HEK293 (cell line): ENCODE measurements at regions not wholly inside any gene's neighbourhood (a gene's known extent, or its start where the extent isn't known, plus 50 kb on each side); places are given as distances from the start of the nearest gene placed in this dataset.

ENCODE experiments used
- CTCF ChIP-seq: fragments of 450-650 bp; formaldehyde crosslinking; IDR thresholded peaks from 2 replicates; pipeline ENCODE4 v1.5.1; 2016; ENCODE audit warnings: missing biosample characterization, missing genetic modification characterization
- REST ChIP-seq: fragments of 450-650 bp; formaldehyde crosslinking; IDR thresholded peaks from 2 replicates; pipeline ENCODE4 v1.5.1; 2016; ENCODE audit warnings: missing biosample characterization, missing genetic modification characterization
- SALL2 ChIP-seq: fragments of 450-650 bp; formaldehyde crosslinking; IDR thresholded peaks from 2 replicates; pipeline ENCODE4 v1.5.0; 2017; ENCODE audit warnings: missing biosample characterization, mild to moderate bottlenecking, missing genetic modification characterization, borderline replicate concordance
- TRIM28 ChIP-seq: IDR thresholded peaks from 2 replicates; pipeline ENCODE4 v1.6.1; 2011; ENCODE audit warnings: low read length, control low read depth, borderline replicate concordance
- ZBTB21 ChIP-seq: fragments of 450-650 bp; formaldehyde crosslinking; IDR thresholded peaks from 2 replicates; pipeline ENCODE4 v1.5.1; 2017; ENCODE audit warnings: missing biosample characterization, missing genetic modification characterization
- ZBTB48 ChIP-seq: fragments of 450-650 bp; formaldehyde crosslinking; IDR thresholded peaks from 2 replicates; pipeline ENCODE4 v1.5.1; 2016; ENCODE audit warnings: missing biosample characterization, missing genetic modification characterization
- ZBTB6 ChIP-seq: fragments of 450-650 bp; formaldehyde crosslinking; IDR thresholded peaks from 2 replicates; pipeline ENCODE4 v1.5.1; 2017; ENCODE audit warnings: missing biosample characterization, missing genetic modification characterization
- ZFP37 ChIP-seq: fragments of 450-650 bp; formaldehyde crosslinking; IDR thresholded peaks from 2 replicates; pipeline ENCODE4 v1.5.1; 2016; ENCODE audit warnings: missing biosample characterization, missing genetic modification characterization
- ZFP69B ChIP-seq: fragments of 450-650 bp; formaldehyde crosslinking; IDR thresholded peaks from 2 replicates; pipeline ENCODE4 v1.5.1; 2016; ENCODE audit warnings: missing biosample characterization, missing genetic modification characterization
- ZNF274 ChIP-seq, 2 experiments: fragments of 200-500 bp in 1 of 2; fragments of 450-650 bp in 1 of 2; sonication (Bioruptor generic) in 1 of 2; formaldehyde crosslinking in 1 of 2; IDR thresholded peaks; 2 replicates each; pipeline versions ENCODE4 v1.5.1 to v1.6.1; 2014 to 2016; ENCODE audit warnings: borderline replicate concordance in 1 of 2, inconsistent platforms in 1 of 2, low read length in 1 of 2, missing biosample characterization in 1 of 2, missing genetic modification characterization in 1 of 2
- ZNF501 ChIP-seq: fragments of 450-650 bp; formaldehyde crosslinking; IDR thresholded peaks from 2 replicates; pipeline ENCODE4 v1.5.1; 2016; ENCODE audit warnings: missing biosample characterization, missing genetic modification characterization
- ZNF549 ChIP-seq: fragments of 450-650 bp; IDR thresholded peaks from 2 replicates; pipeline ENCODE4 v1.5.1; 2018; ENCODE audit warnings: missing biosample characterization, missing genetic modification characterization, mild to moderate bottlenecking, inconsistent platforms, moderate library complexity
- ZNF670 ChIP-seq: fragments of 450-650 bp; formaldehyde crosslinking; IDR thresholded peaks from 2 replicates; pipeline ENCODE4 v1.5.1; 2016; ENCODE audit warnings: missing biosample characterization, missing genetic modification characterization, low read depth
- ZSCAN16 ChIP-seq: fragments of 450-650 bp; formaldehyde crosslinking; IDR thresholded peaks from 2 replicates; pipeline ENCODE4 v1.5.1; 2016; ENCODE audit warnings: missing biosample characterization, missing genetic modification characterization

GRCh38 chr2:489084-489483, 188.1 kb downstream of the TMEM18 start:
- no peak for TF ChIP-seq TRIM28
- no peak for TF ChIP-seq ZNF501 (tag by site-specific recombination)
- TF ChIP-seq CTCF (tag by site-specific recombination) = no peak
- TF ChIP-seq ZBTB6 (tag by site-specific recombination) = no peak
- TF ChIP-seq ZBTB21 (tag by site-specific recombination) = no peak
- TF ChIP-seq ZBTB48 (tag by site-specific recombination) = no peak
- TF ChIP-seq ZFP37 = no peak
- no peak for TF ChIP-seq ZNF549 (tag by site-specific recombination)
- TF ChIP-seq REST (tag by site-specific recombination) = no peak
- TF ChIP-seq SALL2 (tag by site-specific recombination) = no peak
- TF ChIP-seq ZFP69B (tag by site-specific recombination) = no peak
- no peak for TF ChIP-seq ZSCAN16
- TF ChIP-seq ZNF274 (IDR thresholded peaks at IDR 0.05; ENCODE audit: low read length) = no peak
- TF ChIP-seq ZNF274 (tag by site-specific recombination; IDR thresholded peaks at IDR 0.05; ENCODE audit: borderline replicate concordance) = no peak
- no peak for TF ChIP-seq ZNF670 (tag by site-specific recombination)
